ENCODE measurements at regions not wholly inside any gene's neighbourhood (a gene's known extent, or its start where the extent isn't known, plus 50 kb on each side); places are given as distances from the start of the nearest gene placed in this dataset.

- no peak for TF ChIP-seq CREB1 (IDR thresholded peaks at IDR 0.05)
- TF ChIP-seq TCF12 (IDR thresholded peaks at IDR 0.05; ENCODE audit: low read depth, low read length): no peak
- TF ChIP-seq TAF1 (IDR thresholded peaks at IDR 0.05; ENCODE audit: low read depth, low read length): no peak
- no peak for TF ChIP-seq SIX5 (IDR thresholded peaks at IDR 0.05; ENCODE audit: low read depth, low read length)
- TF ChIP-seq POLR2AphosphoS5 (IDR thresholded peaks at IDR 0.05; ENCODE audit: low read depth, low read length): no peak
- no peak for TF ChIP-seq RBBP5 (IDR thresholded peaks at IDR 0.05; ENCODE audit: borderline replicate concordance, low read depth, low read length)
Measured at GRCh38 chr9:20255052-20255451, 367.2 kb downstream of the MLLT3 start (continued).

Data from H1 (cell line).